HepG2 (cell line): ENCODE measurements at regions not wholly inside any gene's neighbourhood (a gene's known extent, or its start where the extent isn't known, plus 50 kb on each side); places are given as distances from the start of the nearest gene placed in this dataset.

ENCODE experiments used
- CHD2 ChIP-seq: IDR thresholded peaks from 2 replicates; pipeline ENCODE4 v1.6.1; 2011; ENCODE audit warnings: low read depth, low read length, improper control_type of control experiment
- CTCF ChIP-seq: sonication (generic); formaldehyde crosslinking; IDR thresholded peaks from 2 replicates; pipeline ENCODE4 v1.5.0; 2020; ENCODE audit warnings: mild to moderate bottlenecking, missing genetic modification reagents, moderate library complexity
- HNRNPUL1 ChIP-seq: fragments of 200-400 bp; formaldehyde crosslinking; IDR thresholded peaks from 2 replicates; pipeline ENCODE4 v1.6.1; 2017; ENCODE audit warnings: low read depth, mild to moderate bottlenecking, low read length, moderate library complexity
- JUND ChIP-seq: sonication (generic); formaldehyde crosslinking; IDR thresholded peaks from 2 replicates; pipeline ENCODE4 v1.8.0; 2022; ENCODE audit warnings: mild to moderate bottlenecking, missing genetic modification reagents
- KDM5B ChIP-seq: sonication (generic); formaldehyde crosslinking; IDR thresholded peaks from 2 replicates; pipeline ENCODE4 v1.4.0; 2020; ENCODE audit warnings: missing genetic modification reagents, mild to moderate bottlenecking, borderline replicate concordance
- NPAS2 ChIP-seq: sonication (generic); formaldehyde crosslinking; IDR thresholded peaks from 2 replicates; pipeline ENCODE4 v1.8.0; 2022; ENCODE audit warnings: mild to moderate bottlenecking, missing genetic modification reagents, borderline replicate concordance
- NR2C2 ChIP-seq: sonication (generic); formaldehyde crosslinking; IDR thresholded peaks from 2 replicates; pipeline ENCODE4 v1.4.0; 2020; ENCODE audit warnings: missing genetic modification reagents, mild to moderate bottlenecking, moderate library complexity, borderline replicate concordance
- PBX3 ChIP-seq: sonication (generic); formaldehyde crosslinking; IDR thresholded peaks from 2 replicates; pipeline ENCODE4 v1.8.1; 2023; ENCODE audit warnings: missing genetic modification reagents, inconsistent platforms, borderline replicate concordance
- POLR2A ChIP-seq, 2 experiments: IDR thresholded peaks; 2 replicates each; pipeline ENCODE4 v1.6.1; 2011; ENCODE audit warnings: low read depth in 2 of 2, low read length in 2 of 2, mild to moderate bottlenecking in 1 of 2, moderate library complexity in 1 of 2; ENCODE audit not compliant: insufficient read depth in 1 of 2
- PRDM4 ChIP-seq: sonication (generic); formaldehyde crosslinking; IDR thresholded peaks from 2 replicates; pipeline ENCODE4 v1.9.0; 2021; ENCODE audit warnings: missing genetic modification reagents, borderline replicate concordance
- RAD21 ChIP-seq: fragments of 450-650 bp; formaldehyde crosslinking; IDR thresholded peaks from 2 replicates; pipeline ENCODE4 v1.5.0; 2020; ENCODE audit warnings: mild to moderate bottlenecking
- SMAD3 ChIP-seq: sonication (generic); formaldehyde crosslinking; IDR thresholded peaks from 2 replicates; pipeline ENCODE4 v1.4.0; 2020; ENCODE audit warnings: missing genetic modification reagents
- SRF ChIP-seq: IDR thresholded peaks from 2 replicates; pipeline ENCODE4 v1.6.1; 2011; ENCODE audit warnings: mild to moderate bottlenecking, low read depth, low read length, moderate library complexity
- ZBTB1 ChIP-seq: sonication (generic); formaldehyde crosslinking; IDR thresholded peaks from 2 replicates; pipeline ENCODE4 v1.4.0; 2020; ENCODE audit warnings: missing genetic modification reagents, borderline replicate concordance

- no peak for TF ChIP-seq PBX3 (CRISPR knock-in tag)
- no peak for TF ChIP-seq CHD2
- no peak for TF ChIP-seq JUND (CRISPR knock-in tag)
- no peak for TF ChIP-seq CTCF (CRISPR knock-in tag)
- no peak for TF ChIP-seq PRDM4 (CRISPR knock-in tag)
- no peak for TF ChIP-seq NPAS2 (CRISPR knock-in tag)
- no peak for TF ChIP-seq SRF
- TF ChIP-seq RAD21: no peak
- TF ChIP-seq KDM5B (CRISPR knock-in tag): no peak
- TF ChIP-seq ZBTB1 (CRISPR knock-in tag): no peak
- TF ChIP-seq POLR2A (IDR thresholded peaks at IDR 0.05; ENCODE audit: insufficient read depth in 1 of 2, low read depth in 2 of 2, low read length in 2 of 2): no peak
- TF ChIP-seq SMAD3 (CRISPR knock-in tag): no peak
- TF ChIP-seq HNRNPUL1: no peak
- no peak for TF ChIP-seq NR2C2
Measured at GRCh38 chr3:148178503-148178902, 519.2 kb upstream of the AGTR1 start.
